ENCODE measurements at regions not wholly inside any gene's neighbourhood (a gene's known extent, or its start where the extent isn't known, plus 50 kb on each side); places are given as distances from the start of the nearest gene placed in this dataset.

GRCh38 chr7:131944556-131945069 is 388.2 kb upstream of the PODXL start:
- Mint-ChIP-seq H3K4me1 (peaks cover 29% of the 10 kb centered on the region), H3K4me3 (no peak overlapping the region), H3K36me3 (ENCODE audit: low read depth) (no peaks in the 10 kb centered on the region), H3K9me3 (peaks cover 12% of the 10 kb centered on the region), H3K27me3 (ENCODE audit: low read depth) (peaks cover 82% of the 10 kb centered on the region), H3K27ac (no peak overlapping the region)
- TF ChIP-seq, protein P1, sequence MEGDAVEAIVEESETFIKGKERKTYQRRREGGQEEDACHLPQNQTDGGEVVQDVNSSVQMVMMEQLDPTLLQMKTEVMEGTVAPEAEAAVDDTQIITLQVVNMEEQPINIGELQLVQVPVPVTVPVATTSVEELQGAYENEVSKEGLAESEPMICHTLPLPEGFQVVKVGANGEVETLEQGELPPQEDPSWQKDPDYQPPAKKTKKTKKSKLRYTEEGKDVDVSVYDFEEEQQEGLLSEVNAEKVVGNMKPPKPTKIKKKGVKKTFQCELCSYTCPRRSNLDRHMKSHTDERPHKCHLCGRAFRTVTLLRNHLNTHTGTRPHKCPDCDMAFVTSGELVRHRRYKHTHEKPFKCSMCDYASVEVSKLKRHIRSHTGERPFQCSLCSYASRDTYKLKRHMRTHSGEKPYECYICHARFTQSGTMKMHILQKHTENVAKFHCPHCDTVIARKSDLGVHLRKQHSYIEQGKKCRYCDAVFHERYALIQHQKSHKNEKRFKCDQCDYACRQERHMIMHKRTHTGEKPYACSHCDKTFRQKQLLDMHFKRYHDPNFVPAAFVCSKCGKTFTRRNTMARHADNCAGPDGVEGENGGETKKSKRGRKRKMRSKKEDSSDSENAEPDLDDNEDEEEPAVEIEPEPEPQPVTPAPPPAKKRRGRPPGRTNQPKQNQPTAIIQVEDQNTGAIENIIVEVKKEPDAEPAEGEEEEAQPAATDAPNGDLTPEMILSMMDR (IDR thresholded peaks at IDR 0.05; ENCODE audit: unreplicated experiment in 3 of 3), result no peak

GRCh38 chr7:131943646-131944045 is 387.2 kb upstream of the PODXL start:
- Mint-ChIP-seq H3K4me1 (peaks cover 24% of the 10 kb centered on the region), H3K4me3 (no peak overlapping the region), H3K27me3 (ENCODE audit: low read depth) (peaks cover 74% of the 10 kb centered on the region), H3K36me3 (ENCODE audit: low read depth) (no peaks in the 10 kb centered on the region), H3K27ac (no peak overlapping the region), H3K9me3 (peaks cover 12% of the 10 kb centered on the region)
- TF ChIP-seq, protein P1 (IDR thresholded peaks at IDR 0.05; ENCODE audit: unreplicated experiment in 3 of 3), result no peak

DNA sequence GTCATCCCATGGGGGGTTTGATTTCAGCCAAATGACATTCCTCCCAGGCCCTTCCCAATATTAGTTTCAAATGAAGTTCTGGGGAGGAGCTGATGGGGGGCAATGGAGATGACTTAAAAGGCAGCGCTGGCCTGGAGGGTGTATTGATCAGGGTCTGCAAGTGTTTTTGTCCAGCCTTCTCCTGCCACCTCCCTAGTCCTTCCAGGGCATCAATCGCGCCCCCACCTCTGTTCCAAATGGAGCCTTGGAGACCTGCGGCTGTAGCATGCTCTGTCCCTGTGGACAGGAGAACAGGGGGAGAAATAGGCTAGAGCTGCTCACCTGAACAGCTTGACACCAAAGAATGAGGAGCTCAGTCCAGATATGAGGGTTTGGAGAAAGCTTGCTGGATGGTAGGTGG is 386.8 kb upstream of the PODXL start:
- Mint-ChIP-seq H3K4me3 (no peak overlapping the region), H3K9me3 (peaks cover 12% of the 10 kb centered on the region), H3K36me3 (ENCODE audit: low read depth) (no peaks in the 10 kb centered on the region), H3K27me3 (ENCODE audit: low read depth) (peaks cover 70% of the 10 kb centered on the region), H3K27ac (no peak overlapping the region), H3K4me1 (peaks cover 19% of the 10 kb centered on the region)
- TF ChIP-seq, protein P1 (IDR thresholded peaks at IDR 0.05; ENCODE audit: unreplicated experiment in 3 of 3), result no peak

- H3K4me1 Mint-ChIP-seq, result peaks cover 19% of the 10 kb centered on the region
- TF ChIP-seq, protein P1 (IDR thresholded peaks at IDR 0.05; ENCODE audit: unreplicated experiment in 3 of 3), result no peak
- no peaks in the 10 kb centered on the region for H3K36me3 Mint-ChIP-seq (ENCODE audit: low read depth)
- H3K27ac Mint-ChIP-seq, result no peak overlapping the region
- H3K4me3 Mint-ChIP-seq, result no peak overlapping the region
- H3K27me3 Mint-ChIP-seq (ENCODE audit: low read depth), result peaks cover 63% of the 10 kb centered on the region
- peaks cover 12% of the 10 kb centered on the region for H3K9me3 Mint-ChIP-seq
These were observed 386.1 kb upstream of the PODXL start for GRCh38 chr7:131942287-131943150.

GRCh38 chr7:131941291-131941690 is 384.9 kb upstream of the PODXL start:
- TF ChIP-seq, protein P1 (IDR thresholded peaks at IDR 0.05; ENCODE audit: unreplicated experiment in 3 of 3), result no peak
- Mint-ChIP-seq H3K9me3 (peaks cover 12% of the 10 kb centered on the region), H3K27ac (no peak overlapping the region), H3K27me3 (ENCODE audit: low read depth) (peaks cover 52% of the 10 kb centered on the region), H3K36me3 (ENCODE audit: low read depth) (no peaks in the 10 kb centered on the region), H3K4me1 (peaks cover 9% of the 10 kb centered on the region), H3K4me3 (no peak overlapping the region)

Measured in nephron (organoid).